GM19023 (cell line): ENCODE measurements at regions not wholly inside any gene's neighbourhood (a gene's known extent, or its start where the extent isn't known, plus 50 kb on each side); places are given as distances from the start of the nearest gene placed in this dataset.
"Not testable (repeated sequence)": the region's sequence is repeated elsewhere in the genome, so short reads cannot be mapped to it uniquely, and the experiment has no call there.

Source experiments
- ATAC-seq: cut with Tn5 transposase; IDR thresholded peaks from one replicate; pipeline ENCODE4 v1.9.1; 2021; ENCODE audit warnings: mild to moderate bottlenecking, moderate library complexity; ENCODE audit not compliant: unreplicated experiment

DNA sequence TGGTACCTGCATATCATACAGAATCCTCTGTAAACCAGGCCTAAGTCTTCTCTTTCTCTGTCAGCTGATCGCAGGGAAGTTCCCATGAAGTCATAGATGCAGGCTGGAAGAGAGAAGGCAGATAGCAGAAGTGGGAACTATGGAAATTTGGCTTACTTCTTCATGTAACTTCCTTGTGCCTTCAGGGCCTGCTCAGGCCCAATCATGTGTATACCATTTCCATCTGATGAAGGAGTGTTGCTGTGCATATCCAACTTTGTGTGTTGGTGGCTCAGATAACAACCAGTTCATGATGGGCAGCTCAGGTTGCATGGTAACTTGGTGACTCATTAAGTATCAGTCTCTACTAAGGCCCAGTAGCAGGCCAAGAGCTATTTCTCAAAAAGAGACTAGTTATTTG lies 53.1 kb upstream of the CEP295 start:
- ATAC-seq: peak; percentile 46

DNA sequence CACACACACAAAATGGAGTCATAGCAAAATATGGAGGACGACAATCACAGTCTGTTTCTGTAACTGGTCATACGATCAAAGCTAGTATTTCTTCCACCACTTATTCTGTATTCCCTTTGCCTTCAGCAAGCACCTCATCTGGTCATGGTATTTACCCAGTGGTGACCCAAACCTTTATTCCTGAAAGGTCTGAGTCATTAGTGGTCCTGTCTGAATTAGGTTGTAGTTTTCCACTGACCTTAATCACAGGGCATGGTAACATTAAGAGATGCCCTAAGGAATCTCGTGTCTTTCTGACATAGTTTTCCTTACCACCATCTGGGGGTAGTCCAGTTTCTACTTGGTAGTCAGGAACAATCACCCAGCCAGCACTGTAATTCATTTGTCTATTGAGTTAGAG lies 54.8 kb upstream of the CEP295 start:
- no peak for ATAC-seq

DNA sequence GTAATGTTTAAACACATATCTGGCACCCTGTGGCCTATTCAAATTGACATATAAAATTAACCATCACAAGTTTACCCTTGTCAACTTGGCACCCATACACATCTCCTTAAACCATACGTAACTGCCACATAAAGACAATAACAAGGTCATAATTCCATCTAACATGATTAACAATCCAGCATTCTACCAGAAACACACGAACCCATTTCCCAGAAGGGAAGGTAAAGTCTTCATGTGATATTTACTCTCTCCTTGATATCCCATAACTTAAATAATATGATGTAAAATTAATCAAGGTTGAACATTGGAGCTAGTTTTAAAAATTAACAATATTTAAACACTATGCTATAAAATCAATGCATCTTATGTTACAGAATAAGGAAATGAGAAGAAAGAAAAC lies 55.2 kb upstream of the CEP295 start:
- ATAC-seq: no peak

DNA sequence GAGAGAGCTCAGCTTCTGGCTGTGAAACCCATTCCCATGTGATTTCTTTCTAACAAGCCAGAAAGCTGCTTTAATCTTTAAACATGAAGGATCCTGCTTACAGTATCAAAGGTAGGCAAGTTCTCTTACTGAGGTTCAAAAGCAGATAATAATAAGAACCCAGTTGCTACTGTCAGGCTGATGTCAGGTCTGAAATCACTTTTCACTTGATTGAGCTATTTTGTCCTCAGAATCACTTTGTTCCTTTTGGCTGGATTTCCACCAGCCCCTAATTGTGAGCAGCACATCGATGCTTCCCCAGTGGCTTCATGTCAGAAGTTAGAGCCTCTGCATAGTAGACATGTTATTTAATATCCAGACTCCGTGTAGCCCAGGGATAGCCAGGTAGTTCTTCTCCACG lies 55.8 kb upstream of the CEP295 start:
- no peak for ATAC-seq

DNA sequence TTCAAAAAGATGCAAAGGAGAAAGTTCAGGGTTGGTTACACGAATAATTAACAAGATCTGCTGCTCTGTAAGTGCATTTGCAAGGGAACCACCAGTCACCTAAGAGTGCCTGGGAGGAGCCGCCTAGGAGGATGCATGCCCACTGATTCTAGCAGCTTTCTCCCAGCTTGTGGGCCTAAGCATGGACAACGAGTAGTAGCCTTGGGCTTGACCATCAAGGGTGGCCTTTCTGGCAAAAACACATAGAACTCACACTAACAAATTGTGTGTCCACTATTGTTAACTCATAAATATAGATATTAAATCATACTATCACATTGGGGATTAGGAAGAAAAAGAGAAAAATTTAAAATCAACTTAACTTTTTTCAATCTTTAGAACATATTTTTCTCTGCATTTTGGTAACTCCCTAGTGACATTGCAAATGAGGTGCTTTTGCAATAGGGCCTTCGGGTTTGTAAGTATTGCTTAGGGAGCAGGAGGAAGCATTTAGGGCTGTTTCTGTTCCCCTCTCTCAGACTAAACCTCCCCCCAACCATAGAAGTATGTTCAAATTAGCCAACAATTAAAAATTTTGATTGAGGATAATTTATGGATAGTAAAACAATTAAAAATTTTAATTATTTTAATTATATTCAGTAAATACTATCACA lies 57.3 kb upstream of the CEP295 start:
- no peak for ATAC-seq

DNA sequence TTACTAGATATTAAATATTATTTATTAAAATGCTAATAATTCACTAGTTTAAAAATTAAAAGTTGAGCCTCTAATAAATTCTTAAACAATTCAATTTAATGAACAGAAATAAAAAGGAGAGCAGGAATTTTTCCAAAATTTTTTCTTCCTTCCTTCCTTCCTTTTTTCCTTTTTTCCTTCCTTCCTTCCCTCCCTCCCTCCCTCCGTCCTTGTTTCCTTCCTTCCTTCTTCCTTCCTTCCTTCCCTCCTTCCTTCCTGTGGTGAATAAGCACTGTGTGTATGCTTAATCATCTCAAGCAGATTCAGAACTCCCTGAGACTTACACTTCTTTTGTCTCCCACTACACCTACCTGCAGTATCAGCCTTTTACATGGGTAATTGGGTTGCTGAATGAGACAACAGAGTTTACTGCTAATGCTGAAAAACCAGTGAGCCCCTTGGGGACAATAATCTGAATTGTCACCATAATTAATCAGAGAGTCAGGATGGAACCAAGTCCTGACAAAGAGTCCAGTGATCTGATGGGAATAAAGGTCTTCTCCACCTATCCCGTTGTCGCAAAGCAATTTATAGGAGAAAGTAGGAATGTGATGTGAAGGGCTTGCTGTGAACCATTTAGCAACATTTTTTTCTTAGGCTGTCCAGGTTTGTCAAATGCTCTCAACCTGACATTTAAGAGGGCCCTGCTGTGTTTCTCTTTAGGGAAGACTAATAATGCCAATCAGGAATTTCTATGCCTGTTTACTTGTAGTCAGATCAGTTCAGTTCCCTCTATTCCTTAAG lies 58.1 kb upstream of the CEP295 start:
- ATAC-seq: no peak

DNA sequence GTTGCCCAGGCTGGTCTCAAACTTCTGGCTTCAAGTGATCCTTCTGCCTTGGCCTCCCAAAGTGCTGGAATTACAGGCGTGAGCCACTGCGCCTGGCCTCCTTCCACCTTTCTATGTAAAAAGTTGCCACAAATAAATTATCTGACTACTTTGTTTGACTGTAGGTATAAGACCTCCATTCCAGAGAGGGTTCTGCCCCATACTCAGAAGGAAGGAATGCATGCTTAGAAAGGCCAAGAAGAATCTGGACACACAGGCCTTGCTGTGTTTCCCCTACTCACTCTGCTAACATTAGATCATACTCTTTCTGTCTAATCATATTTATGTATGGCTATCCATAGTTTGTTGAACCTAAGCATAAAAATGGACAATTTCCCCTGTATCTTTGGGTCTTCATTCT lies 53.0 kb upstream of the SMCO4 start:
- ATAC-seq: not testable (repeated sequence)
